Activated naive CD4-positive, alpha-beta T cell treated with anti-CD3 and anti-CD28 coated beads, Interleukin-2, amount 10 ng/mL, durations not matched to agents 7 days and 5 days (primary cell): ENCODE measurements at regions not wholly inside any gene's neighbourhood (a gene's known extent, or its start where the extent isn't known, plus 50 kb on each side); places are given as distances from the start of the nearest gene placed in this dataset.
"Not testable (repeated sequence)": the region's sequence is repeated elsewhere in the genome, so short reads cannot be mapped to it uniquely, and the experiment has no call there.

Source experiments
- CTCF ChIA-PET: fragments of 350-600 bp; sonication (Branson Sonifier 250); formaldehyde crosslinking; loops from one replicate; lab custom pipeline; 2021; ENCODE audit warnings: antibody characterized with exemption; lab: Charles Lee
- DNase-seq: peaks from one replicate; pipeline ENCODE4 v3.0.0-alpha.2; 2020
- H3K27ac Mint-ChIP-seq: one replicate; pipeline ENCODE4 v1.8.0; 2021; ENCODE audit warnings: mild to moderate bottlenecking, moderate library complexity, mixed read lengths
- H3K27me3 Mint-ChIP-seq: one replicate; pipeline ENCODE4 v1.8.0; 2021; ENCODE audit warnings: mild to moderate bottlenecking, mixed read lengths
- H3K36me3 Mint-ChIP-seq: one replicate; pipeline ENCODE4 v1.8.0; 2021; ENCODE audit warnings: mixed read lengths
- H3K4me1 Mint-ChIP-seq: one replicate; pipeline ENCODE4 v1.8.0; 2021; ENCODE audit warnings: mixed read lengths
- H3K4me3 Mint-ChIP-seq: one replicate; pipeline ENCODE4 v1.8.0; 2021; ENCODE audit warnings: mild to moderate bottlenecking, moderate library complexity, mixed read lengths
- H3K9me3 Mint-ChIP-seq: one replicate; pipeline ENCODE4 v1.8.0; 2021; ENCODE audit warnings: mixed read lengths

GRCh38 chr13:83755210-83755609, 127.1 kb downstream of the SLITRK1 start:
- H3K27me3 Mint-ChIP-seq, H3K4me1 Mint-ChIP-seq, CTCF ChIA-PET, H3K4me3 Mint-ChIP-seq, H3K27ac Mint-ChIP-seq, DNase-seq, H3K36me3 Mint-ChIP-seq: not testable (repeated sequence)
- H3K9me3 Mint-ChIP-seq, result peaks cover 11% of the 10 kb centered on the region

GRCh38 chr13:83753912-83754624, 128.2 kb downstream of the SLITRK1 start:
- no peak overlapping the region for H3K4me3 Mint-ChIP-seq
- H3K9me3 Mint-ChIP-seq, result peaks cover 11% of the 10 kb centered on the region
- H3K27me3 Mint-ChIP-seq, result no peaks in the 10 kb centered on the region
- no peaks in the 10 kb centered on the region for H3K4me1 Mint-ChIP-seq
- DNase-seq, result no peak
- no peak overlapping the region for H3K27ac Mint-ChIP-seq
- CTCF ChIA-PET, result no interaction called here
- H3K36me3 Mint-ChIP-seq, result no peaks in the 10 kb centered on the region

DNA sequence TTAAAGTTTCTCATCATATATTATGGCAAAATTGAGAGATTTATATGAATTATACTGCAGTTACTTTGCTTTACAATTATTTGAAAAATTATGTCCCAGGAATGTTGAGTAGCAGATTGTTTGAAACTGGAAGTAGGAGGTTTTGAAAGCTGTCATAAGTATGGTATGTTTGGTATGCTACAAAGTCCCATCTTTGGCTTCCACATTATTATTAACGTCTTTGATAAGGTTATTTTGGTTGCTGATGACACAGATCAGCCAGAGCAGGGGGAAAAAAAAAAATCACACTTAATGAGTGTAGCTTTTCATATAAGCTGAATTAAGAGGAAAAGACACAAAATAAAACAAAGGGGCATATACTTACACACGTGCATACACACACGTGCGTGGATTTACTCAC, 130.1 kb downstream of the SLITRK1 start:
- H3K36me3 Mint-ChIP-seq, result no peaks in the 10 kb centered on the region
- H3K27ac Mint-ChIP-seq, result no peak overlapping the region
- peaks cover 2% of the 10 kb centered on the region for H3K9me3 Mint-ChIP-seq
- DNase-seq, result no peak
- CTCF ChIA-PET, result no interaction called here
- no peaks in the 10 kb centered on the region for H3K27me3 Mint-ChIP-seq
- no peak overlapping the region for H3K4me3 Mint-ChIP-seq
- no peaks in the 10 kb centered on the region for H3K4me1 Mint-ChIP-seq

DNA sequence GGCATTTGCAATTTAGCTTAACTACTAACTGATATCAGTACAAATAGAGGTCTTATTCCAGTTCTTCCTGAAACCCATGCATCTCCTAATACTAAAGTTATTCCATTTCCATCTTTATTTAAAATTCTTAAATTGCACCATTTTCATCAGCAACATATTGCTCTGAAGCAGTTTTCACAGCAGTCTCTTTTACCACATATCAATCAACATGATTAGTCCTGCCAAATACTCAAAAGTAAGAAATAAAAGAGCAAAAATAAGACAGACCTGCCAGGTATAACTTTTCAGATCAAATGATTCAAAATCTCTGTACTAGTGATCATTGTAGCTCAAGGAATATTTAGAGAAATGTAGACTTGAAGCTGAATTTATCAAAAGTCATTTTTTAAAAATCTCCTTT, 141.7 kb downstream of the SLITRK1 start:
- Mint-ChIP-seq H3K27me3 (no peaks in the 10 kb centered on the region), H3K9me3 (no peaks in the 10 kb centered on the region), H3K4me1 (no peaks in the 10 kb centered on the region), H3K36me3 (no peaks in the 10 kb centered on the region), H3K4me3 (no peak overlapping the region), H3K27ac (no peak overlapping the region)
- DNase-seq, result no peak
- CTCF ChIA-PET, result no interaction called here

GRCh38 chr13:83738407-83738806, 143.9 kb downstream of the SLITRK1 start:
- Mint-ChIP-seq H3K4me1 (no peaks in the 10 kb centered on the region), H3K36me3 (no peaks in the 10 kb centered on the region), H3K27ac (no peak overlapping the region), H3K9me3 (no peaks in the 10 kb centered on the region), H3K27me3 (no peaks in the 10 kb centered on the region), H3K4me3 (no peak overlapping the region)
- CTCF ChIA-PET, result no interaction called here
- no peak for DNase-seq

GRCh38 chr13:83733293-83733692, 149.0 kb downstream of the SLITRK1 start:
- CTCF ChIA-PET, result no interaction called here
- Mint-ChIP-seq H3K27me3 (no peaks in the 10 kb centered on the region), H3K36me3 (no peaks in the 10 kb centered on the region), H3K4me3 (no peak overlapping the region), H3K4me1 (no peaks in the 10 kb centered on the region), H3K9me3 (peaks cover 2% of the 10 kb centered on the region), H3K27ac (no peak overlapping the region)
- no peak for DNase-seq

- Mint-ChIP-seq H3K27me3 (no peaks in the 10 kb centered on the region), H3K4me3 (no peak overlapping the region), H3K27ac (no peak overlapping the region), H3K36me3 (no peaks in the 10 kb centered on the region), H3K9me3 (peaks cover 2% of the 10 kb centered on the region), H3K4me1 (no peaks in the 10 kb centered on the region)
- CTCF ChIA-PET, result no interaction called here
- DNase-seq, result no peak
These were observed 149.5 kb downstream of the SLITRK1 start for GRCh38 chr13:83732755-83733154.

GRCh38 chr13:83731113-83731512, 151.2 kb downstream of the SLITRK1 start:
- H3K9me3 Mint-ChIP-seq, result peaks cover 2% of the 10 kb centered on the region
- DNase-seq, result no peak
- H3K4me1 Mint-ChIP-seq, result no peaks in the 10 kb centered on the region
- no peaks in the 10 kb centered on the region for H3K27me3 Mint-ChIP-seq
- CTCF ChIA-PET, result no interaction called here
- no peak overlapping the region for H3K4me3 Mint-ChIP-seq
- H3K27ac Mint-ChIP-seq, result no peak overlapping the region
- H3K36me3 Mint-ChIP-seq, result no peaks in the 10 kb centered on the region

GRCh38 chr13:83730674-83731073, 151.6 kb downstream of the SLITRK1 start:
- Mint-ChIP-seq H3K27me3 (no peaks in the 10 kb centered on the region), H3K9me3 (peaks cover 2% of the 10 kb centered on the region), H3K27ac (no peak overlapping the region), H3K4me3 (no peak overlapping the region), H3K4me1 (no peaks in the 10 kb centered on the region), H3K36me3 (no peaks in the 10 kb centered on the region)
- CTCF ChIA-PET, result no interaction called here
- no peak for DNase-seq

- no peak overlapping the region for H3K27ac Mint-ChIP-seq
- no peaks in the 10 kb centered on the region for H3K4me1 Mint-ChIP-seq
- no peak for DNase-seq
- no peaks in the 10 kb centered on the region for H3K36me3 Mint-ChIP-seq
- CTCF ChIA-PET, result no interaction called here
- no peaks in the 10 kb centered on the region for H3K9me3 Mint-ChIP-seq
- no peaks in the 10 kb centered on the region for H3K27me3 Mint-ChIP-seq
- H3K4me3 Mint-ChIP-seq, result no peak overlapping the region
These were observed 159.8 kb downstream of the SLITRK1 start for GRCh38 chr13:83722443-83722842.

- Mint-ChIP-seq H3K4me3 (no peak overlapping the region), H3K4me1 (no peaks in the 10 kb centered on the region), H3K36me3 (no peaks in the 10 kb centered on the region), H3K9me3 (no peaks in the 10 kb centered on the region), H3K27me3 (no peaks in the 10 kb centered on the region), H3K27ac (no peak overlapping the region)
- CTCF ChIA-PET, result no interaction called here
- DNase-seq, result no peak
These were observed 166.2 kb downstream of the SLITRK1 start for GRCh38 chr13:83716121-83716520.

DNA sequence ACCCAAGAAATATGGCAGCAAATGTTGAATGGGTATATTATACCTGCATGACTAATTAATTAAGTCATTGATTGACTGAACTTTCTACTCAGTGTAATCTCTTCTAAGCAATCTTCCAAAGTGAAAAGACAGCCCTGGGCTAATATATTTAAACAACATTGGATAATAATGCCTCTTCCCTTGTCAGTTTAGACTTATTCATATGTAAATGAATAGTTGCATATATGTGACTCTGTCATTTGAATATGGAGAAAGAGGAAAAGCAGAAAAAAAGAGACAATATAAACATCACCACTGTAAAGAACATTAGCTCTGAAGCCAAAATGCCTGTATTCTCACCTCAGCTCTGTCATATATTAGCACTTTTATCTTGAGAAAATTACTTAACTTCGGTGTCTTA, 168.0 kb downstream of the SLITRK1 start:
- H3K9me3 Mint-ChIP-seq, result no peaks in the 10 kb centered on the region
- DNase-seq, result no peak
- H3K27me3 Mint-ChIP-seq, result no peaks in the 10 kb centered on the region
- H3K36me3 Mint-ChIP-seq, result no peaks in the 10 kb centered on the region
- no peak overlapping the region for H3K4me3 Mint-ChIP-seq
- no peak overlapping the region for H3K27ac Mint-ChIP-seq
- CTCF ChIA-PET, result no interaction called here
- H3K4me1 Mint-ChIP-seq, result no peaks in the 10 kb centered on the region

GRCh38 chr13:83710133-83710515, 172.2 kb downstream of the SLITRK1 start:
- peaks cover 2% of the 10 kb centered on the region for H3K9me3 Mint-ChIP-seq
- H3K4me3 Mint-ChIP-seq, result no peak overlapping the region
- no peaks in the 10 kb centered on the region for H3K27me3 Mint-ChIP-seq
- CTCF ChIA-PET, result no interaction called here
- no peaks in the 10 kb centered on the region for H3K36me3 Mint-ChIP-seq
- H3K27ac Mint-ChIP-seq, result no peak overlapping the region
- no peaks in the 10 kb centered on the region for H3K4me1 Mint-ChIP-seq
- DNase-seq, result no peak

DNA sequence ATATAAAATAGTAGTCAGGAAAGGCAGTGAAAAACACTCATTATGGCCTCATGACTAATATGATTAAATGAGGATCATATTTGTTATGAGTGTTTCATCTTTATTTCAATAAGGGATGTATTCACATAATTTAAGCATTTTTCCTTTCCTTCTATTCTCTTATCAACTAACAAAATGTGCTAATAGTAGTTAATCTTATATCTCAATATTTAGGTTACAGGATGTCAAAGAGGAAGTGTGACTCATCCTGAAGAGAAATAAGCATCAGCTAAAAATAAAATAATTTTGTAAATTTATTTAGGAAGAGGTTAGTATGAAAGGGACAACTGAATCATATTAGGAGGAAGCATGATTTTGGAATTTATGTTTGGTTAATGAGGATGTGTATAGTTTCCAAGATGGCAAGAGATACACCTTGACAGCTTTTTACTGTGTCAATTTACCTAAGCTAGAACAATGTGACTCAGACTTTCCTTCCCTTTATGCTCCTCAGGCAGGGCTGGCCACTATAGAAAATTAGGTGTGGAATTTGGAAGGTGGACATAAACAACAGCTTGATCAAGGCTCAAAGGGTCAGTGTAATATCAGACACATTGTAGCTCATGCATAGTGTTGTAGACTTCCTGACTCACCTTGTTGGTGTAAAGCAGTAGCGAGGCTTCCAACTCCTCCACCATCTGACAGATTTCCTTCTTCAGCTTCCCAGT, 172.7 kb downstream of the SLITRK1 start:
- no peak overlapping the region for H3K4me3 Mint-ChIP-seq
- CTCF ChIA-PET, result no interaction called here
- no peak overlapping the region for H3K27ac Mint-ChIP-seq
- peaks cover 2% of the 10 kb centered on the region for H3K9me3 Mint-ChIP-seq
- H3K36me3 Mint-ChIP-seq, result no peaks in the 10 kb centered on the region
- H3K4me1 Mint-ChIP-seq, result no peaks in the 10 kb centered on the region
- no peak for DNase-seq
- H3K27me3 Mint-ChIP-seq, result no peaks in the 10 kb centered on the region

GRCh38 chr13:83702021-83702420, 180.3 kb downstream of the SLITRK1 start:
- Mint-ChIP-seq H3K4me1 (no peaks in the 10 kb centered on the region), H3K9me3 (no peaks in the 10 kb centered on the region), H3K27ac (no peak overlapping the region), H3K27me3 (no peaks in the 10 kb centered on the region), H3K36me3 (no peaks in the 10 kb centered on the region), H3K4me3 (no peak overlapping the region)
- no peak for DNase-seq
- CTCF ChIA-PET, result no interaction called here
